GM18526 (cell line): ENCODE measurements at regions not wholly inside any gene's neighbourhood (a gene's known extent, or its start where the extent isn't known, plus 50 kb on each side); places are given as distances from the start of the nearest gene placed in this dataset.

Source experiments
- POLR2A ChIP-seq: IDR thresholded peaks from 3 replicates; pipeline ENCODE4 v1.6.1; 2011; ENCODE audit not compliant: insufficient read length; ENCODE audit errors: extremely low read depth

- TF ChIP-seq POLR2A, result no peak
Observed at GRCh38 chr6:113690281-113691259, 166.6 kb upstream of the MARCKS start.

GRCh38 chr6:113691260-113691656 is 165.9 kb upstream of the MARCKS start:
- no peak for TF ChIP-seq POLR2A

- no peak for TF ChIP-seq POLR2A
Observed at GRCh38 chr6:113693851-113694250, 163.3 kb upstream of the MARCKS start.

GRCh38 chr6:113694278-113695077 is 162.7 kb upstream of the MARCKS start:
- TF ChIP-seq POLR2A, result no peak

- no peak for TF ChIP-seq POLR2A
Observed at GRCh38 chr6:113695516-113695915, 161.6 kb upstream of the MARCKS start.

- no peak for TF ChIP-seq POLR2A
Observed at GRCh38 chr6:113696960-113697359, 160.2 kb upstream of the MARCKS start.

- no peak for TF ChIP-seq POLR2A
Observed at GRCh38 chr6:113697632-113698410, 159.3 kb upstream of the MARCKS start.

GRCh38 chr6:113699239-113699638 is 157.9 kb upstream of the MARCKS start:
- TF ChIP-seq POLR2A, result no peak

GRCh38 chr6:113701552-113702254 is 155.4 kb upstream of the MARCKS start:
- no peak for TF ChIP-seq POLR2A

- TF ChIP-seq POLR2A, result no peak
Observed at GRCh38 chr6:113707194-113707593, 150.0 kb upstream of the MARCKS start.

GRCh38 chr6:113709936-113710509 is 147.1 kb upstream of the MARCKS start:
- no peak for TF ChIP-seq POLR2A

GRCh38 chr6:113713665-113714064 is 143.5 kb upstream of the MARCKS start:
- no peak for TF ChIP-seq POLR2A

GRCh38 chr6:113718588-113718987 is 138.6 kb upstream of the MARCKS start:
- TF ChIP-seq POLR2A, result no peak

GRCh38 chr6:113719064-113719463 is 138.1 kb upstream of the MARCKS start:
- TF ChIP-seq POLR2A, result no peak
